Neuron (in vitro differentiated cells): ENCODE measurements at regions not wholly inside any gene's neighbourhood (a gene's known extent, or its start where the extent isn't known, plus 50 kb on each side); places are given as distances from the start of the nearest gene placed in this dataset.

ENCODE experiments used
- H2AFZ ChIP-seq: one replicate; pipeline ENCODE4 v1.6.1; 2013; ENCODE audit warnings: low read depth, mild to moderate bottlenecking, inconsistent platforms, low read length, moderate library complexity
- H3K27me3 ChIP-seq: one replicate; pipeline ENCODE4 v1.6.1; 2013; ENCODE audit warnings: low read length; ENCODE audit not compliant: insufficient read depth
- H3K36me3 ChIP-seq: one replicate; pipeline ENCODE4 v1.6.1; 2013; ENCODE audit warnings: low read length; ENCODE audit not compliant: insufficient read depth
- H3K4me1 ChIP-seq: one replicate; pipeline ENCODE4 v1.6.1; 2013; ENCODE audit warnings: low read length; ENCODE audit not compliant: insufficient read depth
- H3K4me3 ChIP-seq: 2 replicates; pipeline ENCODE4 v1.5.1; 2013; ENCODE audit warnings: mild to moderate bottlenecking, low read length, moderate library complexity
- H3K9me3 ChIP-seq: one replicate; pipeline ENCODE4 v1.6.1; 2013; ENCODE audit warnings: low read length

DNA sequence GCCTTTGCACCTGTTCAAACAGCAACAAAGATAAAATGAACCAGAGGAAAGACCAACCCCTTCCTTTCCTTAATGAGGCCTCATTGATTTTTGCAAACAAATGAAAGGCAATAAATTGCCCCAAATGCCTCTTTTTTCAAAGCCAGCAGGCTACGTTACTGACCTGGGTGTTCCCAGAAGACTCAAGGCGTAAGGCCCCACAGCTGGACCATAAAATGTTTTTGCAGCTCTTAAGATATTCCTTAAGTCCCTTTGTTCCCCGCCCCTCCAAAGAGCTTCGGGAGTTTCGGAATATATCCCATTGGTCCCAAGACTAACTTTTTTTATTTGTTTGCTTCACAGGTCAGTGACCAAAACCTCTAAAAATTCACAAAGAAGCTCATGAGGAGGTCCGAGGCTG lies 462.9 kb upstream of the PRICKLE1 start:
- Histone ChIP-seq H3K4me1 (no peaks in the 10 kb centered on the region), H3K36me3 (no peaks in the 10 kb centered on the region), H3K4me3 (no peak overlapping the region), H2AFZ (no peak overlapping the region), H3K9me3 (no peaks in the 10 kb centered on the region), H3K27me3 (no peaks in the 10 kb centered on the region)

DNA sequence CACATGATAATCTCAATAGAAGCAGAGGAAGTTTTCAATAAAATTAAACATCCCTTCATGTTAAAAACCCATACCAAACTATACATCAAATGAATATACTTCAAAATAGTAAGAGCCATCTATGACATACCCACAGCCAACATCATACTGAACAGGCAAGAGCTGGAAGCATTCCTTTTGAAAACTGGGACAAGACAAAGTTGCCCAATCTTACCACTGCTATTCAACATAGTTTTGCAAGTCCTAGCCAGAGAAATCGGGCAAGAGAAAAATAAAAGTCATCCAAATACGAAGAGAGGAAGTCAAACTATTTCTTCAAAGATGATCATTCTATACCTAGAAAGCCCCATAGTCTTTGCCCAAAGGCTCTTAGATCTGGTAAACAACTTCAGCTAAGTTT lies 454.7 kb upstream of the PRICKLE1 start:
- no peak overlapping the region for H2AFZ ChIP-seq
- no peak overlapping the region for H3K4me3 ChIP-seq
- H3K9me3 ChIP-seq: no peaks in the 10 kb centered on the region
- no peaks in the 10 kb centered on the region for H3K36me3 ChIP-seq
- no peaks in the 10 kb centered on the region for H3K4me1 ChIP-seq
- H3K27me3 ChIP-seq: no peaks in the 10 kb centered on the region

DNA sequence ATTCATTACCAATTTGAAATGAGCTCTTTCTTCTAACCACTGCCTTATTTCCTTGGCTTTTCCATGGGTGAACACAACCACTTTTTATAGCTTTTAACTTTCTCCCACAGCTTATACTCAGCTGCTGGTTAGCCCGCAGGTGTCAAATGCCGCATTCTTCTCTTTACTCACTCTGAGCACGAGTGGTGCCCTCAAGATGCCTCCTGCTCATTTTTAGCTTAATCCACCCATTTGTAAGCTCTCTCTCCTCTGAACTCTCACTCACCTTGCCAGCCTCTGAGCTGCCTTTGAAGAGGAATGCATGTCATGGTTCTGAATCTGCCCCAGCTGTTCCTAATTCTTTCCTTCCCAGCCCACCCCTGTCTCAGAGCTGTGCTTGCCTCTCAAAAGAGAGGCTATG lies 449.4 kb upstream of the PRICKLE1 start:
- Histone ChIP-seq H3K9me3 (no peaks in the 10 kb centered on the region), H3K27me3 (no peaks in the 10 kb centered on the region), H3K4me3 (no peak overlapping the region), H3K4me1 (no peaks in the 10 kb centered on the region), H3K36me3 (no peaks in the 10 kb centered on the region), H2AFZ (no peak overlapping the region)

DNA sequence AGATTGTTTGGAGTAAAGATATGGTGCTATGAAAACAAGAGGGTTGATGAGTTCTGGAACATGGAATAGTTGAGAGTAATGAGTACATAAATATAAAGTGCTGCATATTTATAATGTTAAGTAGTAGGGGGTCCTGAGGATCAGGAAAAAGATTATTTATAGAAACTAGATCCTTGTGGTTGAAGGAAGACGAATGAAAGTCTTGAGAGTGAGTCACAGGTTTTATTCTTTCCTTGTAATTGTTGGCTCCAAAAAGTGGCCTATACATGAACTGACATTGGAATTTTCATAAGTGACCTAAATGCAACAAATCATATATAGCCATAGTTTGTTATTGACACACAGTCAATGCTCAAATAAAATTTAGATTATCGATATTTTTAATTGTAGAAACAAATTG lies 440.4 kb upstream of the PRICKLE1 start:
- no peaks in the 10 kb centered on the region for H3K27me3 ChIP-seq
- no peaks in the 10 kb centered on the region for H3K36me3 ChIP-seq
- H3K9me3 ChIP-seq: no peaks in the 10 kb centered on the region
- H3K4me3 ChIP-seq: no peak overlapping the region
- no peak overlapping the region for H2AFZ ChIP-seq
- no peaks in the 10 kb centered on the region for H3K4me1 ChIP-seq

DNA sequence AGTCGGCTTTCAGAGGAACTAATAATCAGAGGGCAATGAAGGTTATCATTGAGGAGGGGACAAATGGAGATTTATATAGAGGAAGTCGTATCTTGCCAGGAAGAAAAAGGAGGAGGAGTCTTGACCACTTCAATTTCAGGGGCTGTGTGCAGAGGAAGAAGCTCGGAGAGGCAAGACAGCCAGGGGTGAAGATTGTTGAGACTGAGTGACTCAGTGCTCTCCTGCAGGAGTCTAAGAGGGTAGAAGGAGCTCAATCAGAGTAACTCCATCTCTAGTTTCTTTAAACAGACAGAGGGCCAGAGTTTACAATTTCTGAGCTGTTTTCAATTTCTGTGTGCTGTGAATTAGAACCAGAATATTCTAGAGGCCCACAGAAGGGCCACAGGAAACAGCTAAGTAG lies 439.3 kb upstream of the PRICKLE1 start:
- Histone ChIP-seq H2AFZ (no peak overlapping the region), H3K36me3 (no peaks in the 10 kb centered on the region), H3K4me1 (no peaks in the 10 kb centered on the region), H3K9me3 (no peaks in the 10 kb centered on the region), H3K27me3 (no peaks in the 10 kb centered on the region), H3K4me3 (no peak overlapping the region)

DNA sequence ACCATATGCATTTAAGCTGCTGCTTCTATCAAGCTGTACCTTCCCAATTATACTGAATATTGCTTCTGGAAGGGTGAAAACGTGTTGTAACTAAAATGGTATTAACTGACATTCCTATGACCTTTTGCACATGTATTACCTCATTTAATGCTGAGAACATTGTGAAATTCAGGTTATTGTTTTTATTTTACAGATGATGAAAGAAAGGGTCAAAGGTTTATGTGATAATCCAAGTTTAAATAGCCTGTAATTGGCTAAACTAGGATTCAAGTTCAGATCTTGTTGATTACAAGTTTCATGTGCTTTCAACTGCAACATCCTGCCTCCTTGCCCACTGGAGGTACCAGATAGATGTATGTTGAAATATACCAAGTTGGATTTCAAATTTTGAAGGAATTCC lies 433.3 kb upstream of the PRICKLE1 start:
- no peaks in the 10 kb centered on the region for H3K36me3 ChIP-seq
- H3K4me3 ChIP-seq: no peak overlapping the region
- no peaks in the 10 kb centered on the region for H3K9me3 ChIP-seq
- no peak overlapping the region for H2AFZ ChIP-seq
- H3K4me1 ChIP-seq: no peaks in the 10 kb centered on the region
- no peaks in the 10 kb centered on the region for H3K27me3 ChIP-seq

DNA sequence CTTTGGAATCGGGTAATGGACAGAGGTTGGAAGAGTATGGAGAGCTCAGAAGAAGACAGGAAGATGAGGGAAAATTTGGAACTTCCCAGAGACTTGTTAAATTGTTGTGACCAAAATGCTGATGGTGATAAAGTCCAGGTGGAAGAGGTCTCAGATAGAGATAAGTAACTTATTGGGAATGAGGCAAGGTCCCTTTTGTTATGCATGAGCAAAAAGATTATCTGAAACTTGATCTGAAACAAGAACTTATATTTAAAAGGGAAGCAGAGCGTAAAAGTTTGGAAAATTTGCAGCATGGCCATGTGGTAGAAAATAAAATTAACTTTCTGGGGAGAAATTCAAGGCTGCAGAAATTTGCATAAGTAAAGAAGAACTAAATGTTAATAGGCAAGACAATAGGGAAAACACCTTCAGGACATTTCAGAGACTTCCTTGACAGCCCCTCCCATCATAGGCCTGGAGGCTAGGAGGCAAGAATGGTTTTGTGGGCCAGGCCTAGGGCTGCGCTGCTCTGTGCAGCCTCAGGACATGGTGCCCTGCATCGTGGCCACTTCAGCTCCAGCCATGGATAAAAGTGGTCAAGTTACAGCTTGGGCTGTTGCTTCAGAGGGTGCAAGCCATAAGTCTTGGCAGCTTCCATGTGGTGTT lies 425.7 kb upstream of the PRICKLE1 start:
- no peaks in the 10 kb centered on the region for H3K36me3 ChIP-seq
- H3K27me3 ChIP-seq: no peaks in the 10 kb centered on the region
- H3K4me3 ChIP-seq: no peak overlapping the region
- no peak overlapping the region for H2AFZ ChIP-seq
- no peaks in the 10 kb centered on the region for H3K4me1 ChIP-seq
- H3K9me3 ChIP-seq: peaks cover 2% of the 10 kb centered on the region

DNA sequence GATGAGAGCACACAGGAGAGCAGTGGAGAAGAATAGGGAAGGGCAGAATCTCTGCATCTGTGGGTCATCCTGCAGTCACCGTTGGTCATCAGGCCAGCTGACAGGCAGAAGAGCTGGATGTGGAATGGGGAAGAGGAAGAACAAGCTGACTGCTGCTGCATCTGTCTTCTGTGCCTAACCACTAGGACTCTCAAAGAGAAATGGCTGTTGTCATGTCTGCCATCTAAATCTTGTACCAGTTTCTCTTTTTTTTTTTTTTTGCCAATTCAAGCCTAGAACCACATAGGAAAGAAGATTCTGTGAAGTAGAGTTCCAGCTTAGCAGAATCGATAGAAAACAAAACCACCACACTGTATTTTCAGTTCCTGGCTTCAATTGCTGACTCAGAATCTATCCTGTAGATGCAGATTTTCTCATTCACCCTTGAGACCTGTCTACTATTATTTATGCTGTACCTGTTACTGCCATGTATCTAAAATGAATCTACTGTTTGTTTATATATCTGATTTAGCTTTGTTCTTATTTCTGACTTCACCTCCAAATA lies 421.9 kb upstream of the PRICKLE1 start:
- H3K4me1 ChIP-seq: peaks cover 13% of the 10 kb centered on the region
- H3K36me3 ChIP-seq: no peaks in the 10 kb centered on the region
- H3K4me3 ChIP-seq: no peak overlapping the region
- no peak overlapping the region for H2AFZ ChIP-seq
- no peaks in the 10 kb centered on the region for H3K27me3 ChIP-seq
- H3K9me3 ChIP-seq: peaks cover 2% of the 10 kb centered on the region

DNA sequence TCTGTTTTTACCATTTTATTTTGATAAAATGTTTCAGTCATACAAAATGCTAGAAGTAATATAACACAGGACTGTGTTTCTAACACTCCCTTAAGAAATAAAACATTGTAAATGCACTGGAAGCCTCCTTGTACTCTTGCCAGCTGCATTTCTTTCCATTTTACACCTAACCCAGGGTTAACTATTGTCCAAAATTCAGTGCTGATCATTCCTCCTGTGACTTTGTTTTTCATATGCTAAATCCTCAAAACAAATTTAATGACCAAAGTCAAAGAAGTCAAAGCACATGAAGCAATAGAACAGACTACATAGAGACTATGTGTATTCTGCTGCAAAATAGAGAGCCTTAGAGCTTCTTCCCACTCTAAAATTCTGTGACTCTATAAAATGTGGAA lies 420.3 kb upstream of the PRICKLE1 start:
- Histone ChIP-seq H2AFZ (no peak overlapping the region), H3K27me3 (no peaks in the 10 kb centered on the region), H3K4me3 (no peak overlapping the region), H3K9me3 (no peaks in the 10 kb centered on the region), H3K4me1 (peaks cover 16% of the 10 kb centered on the region), H3K36me3 (no peaks in the 10 kb centered on the region)

DNA sequence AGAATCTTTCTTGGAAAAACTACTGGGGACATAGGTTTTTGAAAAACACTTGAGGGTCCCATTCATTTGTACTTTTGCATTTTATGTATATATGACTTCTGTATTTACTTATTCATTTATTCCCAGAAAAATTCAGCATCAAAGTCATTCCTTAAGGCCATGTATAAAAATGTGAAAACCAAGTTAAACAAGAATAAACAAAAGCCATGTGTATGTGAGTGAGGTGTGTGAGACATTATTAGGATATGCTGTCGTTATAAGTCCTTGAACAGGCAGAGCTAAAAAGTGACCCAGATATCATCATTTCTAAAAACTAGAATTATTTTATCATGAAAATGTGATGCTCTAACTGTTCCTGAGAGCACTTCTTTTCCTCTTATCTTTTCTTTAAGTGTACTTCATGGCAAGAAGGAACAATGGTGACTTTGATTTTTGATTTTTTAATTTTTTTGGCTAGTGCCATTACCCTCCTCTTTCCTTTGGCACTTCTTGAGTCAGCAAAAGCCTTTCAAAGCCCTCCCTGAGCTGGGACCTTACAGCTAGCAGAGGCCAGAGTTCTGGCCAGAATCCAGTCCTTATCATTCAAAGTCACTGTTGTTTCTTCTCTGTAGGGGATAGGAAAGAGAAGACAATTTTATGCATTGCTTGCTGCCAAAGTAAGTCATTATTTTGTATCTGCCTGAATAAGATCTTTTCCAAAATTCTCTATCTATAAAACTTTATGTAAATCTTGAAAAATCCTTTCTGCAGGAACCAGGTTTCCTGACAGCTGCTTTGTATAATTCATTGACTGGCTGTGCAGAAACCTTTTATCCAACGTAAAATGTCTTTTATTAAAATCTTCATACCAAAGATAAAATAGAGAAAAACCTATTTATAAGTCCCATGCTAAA lies 419.7 kb upstream of the PRICKLE1 start:
- Histone ChIP-seq H2AFZ (no peak overlapping the region), H3K4me1 (peaks cover 17% of the 10 kb centered on the region), H3K36me3 (no peaks in the 10 kb centered on the region), H3K4me3 (no peak overlapping the region), H3K27me3 (no peaks in the 10 kb centered on the region), H3K9me3 (no peaks in the 10 kb centered on the region)

DNA sequence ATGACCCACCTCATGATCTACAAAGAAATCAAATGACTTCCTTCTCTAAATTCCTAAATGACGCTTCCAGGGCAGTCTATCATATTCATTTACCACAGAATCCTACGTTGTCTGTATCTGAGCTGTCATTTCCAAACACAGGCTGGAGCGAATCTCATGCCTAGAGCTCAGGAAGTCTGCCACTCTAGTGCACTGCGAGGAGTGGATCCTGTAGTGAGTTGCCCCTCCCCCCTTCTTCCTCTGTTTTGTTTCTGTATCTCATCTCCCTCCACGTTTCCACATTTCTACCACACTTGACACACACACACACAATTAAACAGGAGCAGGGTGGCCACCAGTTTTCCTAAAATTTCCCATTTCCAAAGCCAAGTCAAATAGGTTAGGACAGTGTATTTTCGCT lies 415.4 kb upstream of the PRICKLE1 start:
- Histone ChIP-seq H3K27me3 (no peaks in the 10 kb centered on the region), H3K4me1 (peaks cover 15% of the 10 kb centered on the region), H3K4me3 (no peak overlapping the region), H3K36me3 (no peaks in the 10 kb centered on the region), H2AFZ (peak overlapping the region; percentile 3), H3K9me3 (no peaks in the 10 kb centered on the region)

DNA sequence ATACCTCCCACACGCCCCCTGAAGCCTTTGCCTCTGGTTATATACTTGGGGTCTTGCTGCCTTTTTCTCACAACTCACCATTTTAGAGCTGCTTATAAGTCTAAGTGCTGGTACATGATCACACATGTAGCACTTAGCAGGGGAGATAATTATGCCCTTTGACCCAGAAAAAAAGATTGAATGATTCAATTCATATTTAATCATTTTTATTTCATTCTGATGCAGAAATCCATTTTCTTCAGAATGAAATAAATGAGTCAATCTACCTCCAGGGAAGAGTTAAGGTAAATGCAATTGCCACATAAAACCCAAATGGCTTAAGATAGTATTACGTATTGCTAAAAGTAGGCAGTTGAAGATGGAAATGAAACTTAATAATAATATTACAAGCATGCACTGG lies 414.6 kb upstream of the PRICKLE1 start:
- Histone ChIP-seq H3K4me3 (no peak overlapping the region), H2AFZ (no peak overlapping the region), H3K4me1 (peaks cover 9% of the 10 kb centered on the region), H3K27me3 (no peaks in the 10 kb centered on the region), H3K36me3 (no peaks in the 10 kb centered on the region), H3K9me3 (no peaks in the 10 kb centered on the region)

DNA sequence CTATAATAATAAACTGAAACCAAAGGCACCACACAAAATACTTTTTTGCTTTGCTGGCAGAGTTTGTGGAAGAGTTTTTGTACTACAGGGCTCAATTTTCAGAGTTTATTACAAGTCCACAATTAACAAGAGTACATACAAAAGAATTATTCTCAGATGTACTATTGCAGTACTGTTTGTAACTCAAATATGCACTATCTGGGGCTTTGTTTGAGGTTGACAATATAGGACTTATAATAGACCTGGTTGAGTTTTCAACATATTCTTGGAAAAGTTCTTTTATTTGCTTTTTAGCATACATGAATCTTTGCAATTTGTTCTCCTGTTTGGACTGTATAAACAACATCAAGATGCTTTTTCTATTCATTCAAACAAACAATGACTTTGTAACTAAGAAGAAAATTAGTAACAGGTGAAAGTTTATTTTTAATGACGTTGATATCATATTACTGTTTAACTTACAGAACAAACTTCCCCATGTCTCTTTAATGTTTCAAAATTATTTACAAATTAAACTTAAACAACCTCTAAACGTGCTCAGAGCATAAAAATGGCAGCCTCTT lies 407.4 kb upstream of the PRICKLE1 start:
- no peak overlapping the region for H2AFZ ChIP-seq
- no peak overlapping the region for H3K4me3 ChIP-seq
- H3K9me3 ChIP-seq: no peaks in the 10 kb centered on the region
- H3K4me1 ChIP-seq: no peaks in the 10 kb centered on the region
- H3K27me3 ChIP-seq: no peaks in the 10 kb centered on the region
- no peaks in the 10 kb centered on the region for H3K36me3 ChIP-seq
